CD14-positive monocyte (primary cell): ENCODE measurements at regions not wholly inside any gene's neighbourhood (a gene's known extent, or its start where the extent isn't known, plus 50 kb on each side); places are given as distances from the start of the nearest gene placed in this dataset.

ENCODE experiments used
- DNase-seq, 3 donors: peaks; one replicate each; pipeline ENCODE4 v3.0.0-alpha.2; 2011 to 2022
- H2AFZ ChIP-seq: 2 replicates; pipeline ENCODE4 v1.6.0; 2012; ENCODE audit warnings: mild to moderate bottlenecking, low read depth, low read length, inconsistent platforms; ENCODE audit not compliant: insufficient read depth, poor library complexity, severe bottlenecking
- H3K27ac ChIP-seq, 2 donors: 1 replicate in 1 of 2; 2 replicates in 1 of 2; pipeline ENCODE4 v1.5.1; 2012 to 2013; ENCODE audit warnings: low read length in 2 of 2, control low read depth in 1 of 2, inconsistent platforms in 1 of 2, low read depth in 1 of 2, mild to moderate bottlenecking in 1 of 2
- H3K27me3 ChIP-seq, 2 donors: one replicate each; pipeline versions ENCODE4 v1.6.0 to v1.6.1; 2011 to 2013; ENCODE audit warnings: low read length in 2 of 2; ENCODE audit not compliant: control insufficient read depth in 2 of 2, insufficient read depth in 2 of 2
- H3K36me3 ChIP-seq, 2 donors: replicated peaks in 1 of 2; 1 replicate in 1 of 2; 2 replicates in 1 of 2; pipeline versions ENCODE4 v1.5.1 to v1.6.1; 2012 to 2013; ENCODE audit warnings: low read length in 2 of 2, control low read depth in 1 of 2, inconsistent platforms in 1 of 2, mild to moderate bottlenecking in 1 of 2; ENCODE audit not compliant: insufficient read depth in 2 of 2, control insufficient read depth in 1 of 2
- H3K4me1 ChIP-seq, 2 donors: 1 replicate in 1 of 2; 2 replicates in 1 of 2; pipeline versions ENCODE4 v1.5.1 to v1.6.1; 2012 to 2013; ENCODE audit warnings: low read length in 2 of 2, control low read depth in 1 of 2, inconsistent platforms in 1 of 2, mild to moderate bottlenecking in 1 of 2, moderate library complexity in 1 of 2; ENCODE audit not compliant: insufficient read depth in 2 of 2, control insufficient read depth in 1 of 2
- H3K4me2 ChIP-seq: replicated peaks from 2 replicates; pipeline ENCODE3; 2012; ENCODE audit warnings: low read length, moderate library complexity, mild to moderate bottlenecking; ENCODE audit not compliant: poor library complexity, severe bottlenecking; ENCODE audit errors: extremely low read depth
- H3K4me3 ChIP-seq, 3 experiments: fragments of 200-600 bp in 1 of 3; sonication (generic) in 1 of 3; replicated peaks in 1 of 3; 1 replicate in 2 of 3; 2 replicates in 1 of 3; pipeline ENCODE4 v1.5.1; 2011 to 2013; ENCODE audit warnings: low read length in 3 of 3, mild to moderate bottlenecking in 3 of 3, control low read depth in 2 of 3, low read depth in 2 of 3, inconsistent platforms in 1 of 3, moderate library complexity in 1 of 3
- H3K79me2 ChIP-seq: 2 replicates; pipeline ENCODE4 v1.6.0; 2012; ENCODE audit warnings: mild to moderate bottlenecking, control low read depth, inconsistent platforms, low read length, moderate library complexity; ENCODE audit not compliant: insufficient read depth
- H3K9ac ChIP-seq: 2 replicates; pipeline ENCODE4 v1.6.0; 2017; ENCODE audit warnings: low read length, mild to moderate bottlenecking; ENCODE audit not compliant: insufficient read depth, poor library complexity, severe bottlenecking
- H3K9me3 ChIP-seq, 2 donors: replicated peaks in 1 of 2; 1 replicate in 1 of 2; 2 replicates in 1 of 2; pipeline versions ENCODE4 v1.5.1 to v1.6.1; 2012 to 2013; ENCODE audit warnings: low read length in 2 of 2, control low read depth in 1 of 2; ENCODE audit not compliant: control insufficient read depth in 1 of 2, insufficient read depth in 1 of 2
- H4K20me1 ChIP-seq: 2 replicates; pipeline ENCODE4 v1.6.0; 2012; ENCODE audit warnings: mild to moderate bottlenecking, low read length, control low read depth, moderate library complexity; ENCODE audit not compliant: insufficient read depth
- H3K27ac Mint-ChIP-seq, 7 donors: one replicate each; pipeline ENCODE4 v1.8.0; 2020; ENCODE audit warnings: mild to moderate bottlenecking in 7 of 7, mixed read lengths in 7 of 7, moderate library complexity in 6 of 7, inconsistent platforms in 2 of 7
- H3K27me3 Mint-ChIP-seq, 3 donors: one replicate each; pipeline ENCODE4 v1.8.0; 2021 to 2022; ENCODE audit warnings: low read depth in 3 of 3, mild to moderate bottlenecking in 3 of 3, mixed read lengths in 3 of 3, moderate library complexity in 3 of 3, inconsistent platforms in 1 of 3
- H3K36me3 Mint-ChIP-seq, 2 donors: one replicate each; pipeline ENCODE4 v1.8.0; 2020; ENCODE audit warnings: mixed read lengths in 2 of 2, inconsistent platforms in 1 of 2, mild to moderate bottlenecking in 1 of 2
- H3K4me1 Mint-ChIP-seq: one replicate; pipeline ENCODE4 v1.8.0; 2020; ENCODE audit warnings: mild to moderate bottlenecking, mixed read lengths
- H3K4me3 Mint-ChIP-seq, 2 donors: one replicate each; pipeline ENCODE4 v1.8.0; 2020; ENCODE audit warnings: mild to moderate bottlenecking in 2 of 2, mixed read lengths in 2 of 2, moderate library complexity in 1 of 2
- H3K9me3 Mint-ChIP-seq, 7 donors: one replicate each; pipeline ENCODE4 v1.8.0; 2020 to 2022; ENCODE audit warnings: mixed read lengths in 7 of 7, mild to moderate bottlenecking in 6 of 7, moderate library complexity in 6 of 7, inconsistent platforms in 2 of 7
- CTCF ChIP-seq: fragments of 200-600 bp; IDR thresholded peaks from one replicate; pipeline ENCODE4 v1.8.0; 2022; ENCODE audit warnings: antibody characterized with exemption, mild to moderate bottlenecking
- WGBS: methylation state at CpG from one replicate; pipeline ENCODE4 v1.1.5; 2013; ENCODE audit warnings: missing lambda C conversion rate; ENCODE audit not compliant: insufficient coverage; 5-methylcytosine and 5-hydroxymethylcytosine counted together
- intact Hi-C, 2 donors: fragments of 100-400 bp; cut with micrococcal nuclease; formaldehyde crosslinking; loops; one replicate each; pipeline versions ENCODE4 v1.15.0 to v1.15.1; 2023

GRCh38 chr1:188463919-188464318, 1635.2 kb downstream of the PLA2G4A start:
- no CpG with 5 or more reads among the region's 2 CpGs for WGBS
- H3K4me3 Mint-ChIP-seq = no peak overlapping the region
- H3K27me3 Mint-ChIP-seq = no peaks in the 10 kb centered on the region
- H3K4me1 ChIP-seq = no peaks in the 10 kb centered on the region
- no peak overlapping the region for H3K4me2 ChIP-seq
- H3K36me3 Mint-ChIP-seq = no peaks in the 10 kb centered on the region
- H3K27ac Mint-ChIP-seq = no peak overlapping the region
- no peak overlapping the region for H3K9ac ChIP-seq
- no peaks in the 10 kb centered on the region for H3K79me2 ChIP-seq
- H4K20me1 ChIP-seq = no peaks in the 10 kb centered on the region
- intact Hi-C loops = loop anchor here in 1 of 2 donors (10.0 kb wide), 1 partner anchor 339 kb away; no protein-coding TSS in a partner anchor
- no peak overlapping the region for H3K4me3 ChIP-seq
- H3K9me3 Mint-ChIP-seq = peaks cover 0 to 5% (median 2%) of the 10 kb centered on the region in 7 donors
- H3K4me1 Mint-ChIP-seq = no peaks in the 10 kb centered on the region
- H3K9me3 ChIP-seq = no peaks in the 10 kb centered on the region
- no peak for TF ChIP-seq CTCF
- no peaks in the 10 kb centered on the region for H3K27me3 ChIP-seq
- no peak overlapping the region for H3K27ac ChIP-seq
- DNase-seq = no peak
- H3K36me3 ChIP-seq = no peaks in the 10 kb centered on the region
- no peak overlapping the region for H2AFZ ChIP-seq

- Histone ChIP-seq H3K27ac (no peak overlapping the region), H2AFZ (no peak overlapping the region), H3K9ac (no peak overlapping the region), H3K36me3 (no peaks in the 10 kb centered on the region), H3K4me2 (no peak overlapping the region), H3K4me3 (no peak overlapping the region), H3K27me3 (no peaks in the 10 kb centered on the region), H3K9me3 (no peaks in the 10 kb centered on the region), H4K20me1 (no peaks in the 10 kb centered on the region), H3K4me1 (no peaks in the 10 kb centered on the region), H3K79me2 (no peaks in the 10 kb centered on the region)
- Mint-ChIP-seq H3K27me3 (no peaks in the 10 kb centered on the region), H3K27ac (no peak overlapping the region), H3K4me1 (no peaks in the 10 kb centered on the region), H3K36me3 (no peaks in the 10 kb centered on the region), H3K4me3 (no peak overlapping the region), H3K9me3 (peaks cover 0 to 3% (median 0%) of the 10 kb centered on the region in 7 donors)
- DNase-seq = no peak
- intact Hi-C loops = loop anchor here in 1 of 2 donors (10.0 kb wide), 1 partner anchor 342 kb away; no protein-coding TSS in a partner anchor
- WGBS = no CpG with 5 or more reads among the region's 4 CpGs
- no peak for TF ChIP-seq CTCF
Observed at GRCh38 chr1:188466539-188466938, 1637.8 kb downstream of the PLA2G4A start.
